IMR-90 (cell line): ENCODE measurements at regions not wholly inside any gene's neighbourhood (a gene's known extent, or its start where the extent isn't known, plus 50 kb on each side); places are given as distances from the start of the nearest gene placed in this dataset.

Source experiments
- ATAC-seq: fragments of 200-7000 bp; cut with Tn5 transposase; 2 replicates; pipeline ENCODE4 v1.9.1; 2020; ENCODE audit warnings: low read depth, mild to moderate bottlenecking, moderate library complexity
- BruUV-seq: library from RNA; stranded (reverse); fragments of 400-500 nt; replicated peaks from 2 replicates; lab custom pipeline; 2021; lab: Mats Ljungman, UMichigan
- CTCF ChIA-PET: fragments of 300-600 bp; formaldehyde crosslinking; extraction: SDS; loops from one replicate; lab custom pipeline; 2021; ENCODE audit warnings: antibody characterized with exemption; lab: Yijun Ruan, JAX
- POLR2A ChIA-PET: fragments of 300-600 bp; sonication (Branson Sonifier 250); formaldehyde crosslinking; loops from one replicate; lab custom pipeline; 2022; ENCODE audit warnings: antibody characterized with exemption; ENCODE audit not compliant: unreplicated experiment; lab: Charles Lee
- DNase-seq: peaks from one replicate; pipeline ENCODE4 v3.0.0; 2013
- H2AFZ ChIP-seq: replicated peaks from 2 replicates; pipeline ENCODE3; 2013; ENCODE audit warnings: low read length, mild to moderate bottlenecking; ENCODE audit not compliant: poor library complexity
- H2AK5ac ChIP-seq: 2 replicates; pipeline ENCODE4 v1.6.1; 2013; ENCODE audit warnings: low read depth, low read length, inconsistent platforms
- H2AK9ac ChIP-seq: replicated peaks from 2 replicates; pipeline ENCODE3; 2013; ENCODE audit warnings: mild to moderate bottlenecking, low read depth, low read length, moderate library complexity; ENCODE audit not compliant: poor library complexity
- H2BK120ac ChIP-seq: 2 replicates; pipeline ENCODE4 v1.6.1; 2013; ENCODE audit warnings: low read depth, low read length, inconsistent platforms
- H2BK15ac ChIP-seq: 3 replicates; pipeline ENCODE4 v1.6.1; 2013; ENCODE audit warnings: low read depth, low read length, inconsistent platforms
- H2BK20ac ChIP-seq: 2 replicates; pipeline ENCODE4 v1.6.1; 2013; ENCODE audit warnings: low read depth, mild to moderate bottlenecking, inconsistent platforms, low read length, moderate library complexity
- H2BK5ac ChIP-seq: 2 replicates; pipeline ENCODE4 v1.6.1; 2013; ENCODE audit warnings: mild to moderate bottlenecking, low read depth, low read length, inconsistent platforms; ENCODE audit not compliant: poor library complexity, severe bottlenecking
- H3K14ac ChIP-seq: replicated peaks from 2 replicates; pipeline ENCODE4 v1.6.1; 2013; ENCODE audit warnings: low read depth, low read length, inconsistent platforms
- H3K18ac ChIP-seq: 2 replicates; pipeline ENCODE4 v1.6.1; 2013; ENCODE audit warnings: low read depth, low read length, control low read depth
- H3K23ac ChIP-seq: 2 replicates; pipeline ENCODE4 v1.6.1; 2013; ENCODE audit warnings: low read depth, low read length, inconsistent platforms
- H3K27ac ChIP-seq: 2 replicates; pipeline ENCODE4 v1.5.1; 2013; ENCODE audit warnings: mild to moderate bottlenecking, control low read depth, low read length; ENCODE audit not compliant: insufficient read depth
- H3K27me3 ChIP-seq: 2 replicates; pipeline ENCODE4 v1.6.1; 2013; ENCODE audit warnings: low read length; ENCODE audit not compliant: control insufficient read depth, insufficient read depth
- H3K36me3 ChIP-seq: 2 replicates; pipeline ENCODE4 v1.6.1; 2013; ENCODE audit warnings: low read length, mixed read lengths; ENCODE audit not compliant: control insufficient read depth, insufficient read depth
- H3K4ac ChIP-seq: 2 replicates; pipeline ENCODE4 v1.6.1; 2013; ENCODE audit warnings: low read depth, low read length, inconsistent platforms
- H3K4me1 ChIP-seq: 2 replicates; pipeline ENCODE4 v1.6.1; 2013; ENCODE audit warnings: low read length, mixed read lengths; ENCODE audit not compliant: control insufficient read depth, insufficient read depth
- H3K4me2 ChIP-seq: 2 replicates; pipeline ENCODE4 v1.6.1; 2013; ENCODE audit warnings: low read depth, mild to moderate bottlenecking, control low read depth, low read length, moderate library complexity
- H3K4me3 ChIP-seq: 2 replicates; pipeline ENCODE4 v1.5.1; 2013; ENCODE audit warnings: low read depth, mild to moderate bottlenecking, control low read depth, low read length, moderate library complexity; ENCODE audit not compliant: insufficient read depth
- H3K56ac ChIP-seq: 2 replicates; pipeline ENCODE4 v1.6.1; 2013; ENCODE audit warnings: low read length, inconsistent platforms; ENCODE audit not compliant: insufficient read depth; ENCODE audit errors: extremely low read depth
- H3K79me1 ChIP-seq, 2 experiments: 2 replicates each; pipeline ENCODE4 v1.6.1; 2013; ENCODE audit warnings: low read length in 2 of 2, inconsistent platforms in 1 of 2, low read depth in 1 of 2
- H3K9ac ChIP-seq: 2 replicates; pipeline ENCODE4 v1.6.1; 2013; ENCODE audit warnings: low read depth, low read length, control low read depth
- H3K9me1 ChIP-seq: 2 replicates; pipeline ENCODE4 v1.6.1; 2013; ENCODE audit warnings: low read length, inconsistent platforms; ENCODE audit not compliant: insufficient read depth
- H3K9me3 ChIP-seq: 2 replicates; pipeline ENCODE4 v1.6.1; 2013; ENCODE audit warnings: low read length; ENCODE audit not compliant: control insufficient read depth, insufficient read depth
- H4K20me1 ChIP-seq: 2 replicates; pipeline ENCODE4 v1.6.1; 2013; ENCODE audit warnings: low read length, inconsistent platforms; ENCODE audit not compliant: insufficient read depth
- H4K5ac ChIP-seq: 2 replicates; pipeline ENCODE4 v1.6.1; 2013; ENCODE audit warnings: mild to moderate bottlenecking, low read depth, low read length, control low read depth
- H4K8ac ChIP-seq, 2 experiments: 2 replicates each; pipeline ENCODE4 v1.6.1; 2013; ENCODE audit warnings: low read depth in 2 of 2, low read length in 2 of 2, control low read depth in 1 of 2, inconsistent platforms in 1 of 2
- H4K91ac ChIP-seq: 2 replicates; pipeline ENCODE4 v1.6.1; 2013; ENCODE audit warnings: low read depth, low read length, inconsistent platforms; ENCODE audit not compliant: insufficient read depth
- CHD1 ChIP-seq: IDR thresholded peaks from 2 replicates; pipeline ENCODE4 v1.6.1; 2012; ENCODE audit warnings: low read depth, low read length, improper control_type of control experiment
- MAZ ChIP-seq: IDR thresholded peaks from 2 replicates; pipeline ENCODE4 v1.6.1; 2012; ENCODE audit warnings: low read depth, mild to moderate bottlenecking, low read length, improper control_type of control experiment, moderate library complexity, borderline replicate concordance
- NFE2L2 ChIP-seq: fragments of 150-350 bp; IDR thresholded peaks from 2 replicates; pipeline ENCODE4 v1.6.1; 2016; ENCODE audit warnings: low read depth, mild to moderate bottlenecking, low read length
- RFX5 ChIP-seq: IDR thresholded peaks from 2 replicates; pipeline ENCODE4 v1.8.0; 2012; ENCODE audit warnings: low read depth, mild to moderate bottlenecking, low read length, moderate library complexity
- WGBS, 2 experiments: methylation state at CpG; one replicate each; pipeline versions ENCODE4 v1.1.5 to v1.1.7; 2013; ENCODE audit warnings: missing lambda C conversion rate in 2 of 2; ENCODE audit not compliant: insufficient read length in 1 of 2; ENCODE audit errors: extremely low coverage in 2 of 2; 5-methylcytosine and 5-hydroxymethylcytosine counted together
- dilution Hi-C: fragments of 300-500 bp; cut with HindIII; formaldehyde crosslinking; loops from one replicate; pipeline ENCODE4 v1.14.3; 2018; ENCODE audit warnings: low sequenced_read_pairs; ENCODE audit not compliant: unreplicated experiment
- in situ Hi-C: fragments of 300-500 bp; cut with MboI; formaldehyde crosslinking; loops from 3 replicates; pipeline ENCODE4 v1.14.3; 2019; ENCODE audit warnings: low sequenced_read_pairs, inconsistent platforms, mixed read lengths
- intact Hi-C: fragments of 100-400 bp; cut with micrococcal nuclease; formaldehyde crosslinking; loops from 2 replicates; pipeline ENCODE4 v1.10.0; 2022
- TF ChIP-seq, protein P1 (sequence below): conservative IDR thresholded peaks from 2 replicates; pipeline ENCODE4 v1.5.1; 2012; ENCODE audit warnings: mild to moderate bottlenecking, low read depth, low read length, improper control_type of control experiment
- TF ChIP-seq, protein P2 (sequence below): fragments of 150-350 bp; IDR thresholded peaks from 2 replicates; pipeline ENCODE4 v1.6.1; 2017; ENCODE audit warnings: mild to moderate bottlenecking, antibody characterized with exemption, low read length, low read depth

DNA sequence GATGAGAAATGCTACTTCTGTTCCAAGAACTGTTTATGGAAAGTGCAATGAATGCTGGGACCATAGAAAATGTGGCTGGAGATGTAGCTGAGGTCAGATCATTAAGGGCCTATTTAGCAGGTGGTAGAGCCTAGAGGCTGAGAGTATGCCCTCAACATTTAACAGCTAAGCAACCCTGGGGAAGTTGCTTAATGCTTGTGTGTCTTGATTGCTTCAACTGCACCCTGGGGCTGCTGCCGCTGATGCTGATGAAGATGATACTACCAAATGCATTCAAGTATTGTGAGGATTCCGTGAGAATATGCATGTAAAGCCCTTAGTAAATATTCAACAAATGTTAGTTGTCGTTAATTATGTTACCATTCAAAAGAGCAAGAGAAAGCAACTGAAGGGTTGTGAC lies 273.2 kb downstream of the BCL11A start:
- H3K27ac ChIP-seq: no peak overlapping the region
- ATAC-seq: no peak

More for the DNA sequence above, 273.2 kb downstream of the BCL11A start:
- no peaks in the 10 kb centered on the region for H3K79me1 ChIP-seq
- H3K27me3 ChIP-seq: no peaks in the 10 kb centered on the region
- intact Hi-C loops (no loop called here), dilution Hi-C loops (no loop called here), in situ Hi-C loops (no loop called here)
- 80% methylated on average over 1 of the region's 3 CpGs; no CpG with 5 or more reads in 1 of the 2 experiments for WGBS, 2 experiments
- ChIA-PET POLR2A (no interaction called here), CTCF (no interaction called here)
- no peak overlapping the region for H2AFZ ChIP-seq
- no peaks in the 10 kb centered on the region for H3K36me3 ChIP-seq
- no peak overlapping the region for H2BK120ac ChIP-seq
- H3K4me3 ChIP-seq: no peak overlapping the region
- no peak for DNase-seq
- no peak overlapping the region for H3K14ac ChIP-seq
- no peak overlapping the region for H2BK15ac ChIP-seq
- no peak overlapping the region for H4K5ac ChIP-seq
- no peak overlapping the region for H2AK9ac ChIP-seq
- no peak overlapping the region for H4K8ac ChIP-seq
- H3K4ac ChIP-seq: no peak overlapping the region
- no peaks in the 10 kb centered on the region for H3K9me1 ChIP-seq
- no peak overlapping the region for H2BK5ac ChIP-seq
- H3K18ac ChIP-seq: no peak overlapping the region
- no peaks in the 10 kb centered on the region for H3K4me1 ChIP-seq
- H3K56ac ChIP-seq: no peak overlapping the region
- no peaks in the 10 kb centered on the region; the same call in 1 of the 2 replicates for H3K9me3 ChIP-seq
- TF ChIP-seq, protein P1, sequence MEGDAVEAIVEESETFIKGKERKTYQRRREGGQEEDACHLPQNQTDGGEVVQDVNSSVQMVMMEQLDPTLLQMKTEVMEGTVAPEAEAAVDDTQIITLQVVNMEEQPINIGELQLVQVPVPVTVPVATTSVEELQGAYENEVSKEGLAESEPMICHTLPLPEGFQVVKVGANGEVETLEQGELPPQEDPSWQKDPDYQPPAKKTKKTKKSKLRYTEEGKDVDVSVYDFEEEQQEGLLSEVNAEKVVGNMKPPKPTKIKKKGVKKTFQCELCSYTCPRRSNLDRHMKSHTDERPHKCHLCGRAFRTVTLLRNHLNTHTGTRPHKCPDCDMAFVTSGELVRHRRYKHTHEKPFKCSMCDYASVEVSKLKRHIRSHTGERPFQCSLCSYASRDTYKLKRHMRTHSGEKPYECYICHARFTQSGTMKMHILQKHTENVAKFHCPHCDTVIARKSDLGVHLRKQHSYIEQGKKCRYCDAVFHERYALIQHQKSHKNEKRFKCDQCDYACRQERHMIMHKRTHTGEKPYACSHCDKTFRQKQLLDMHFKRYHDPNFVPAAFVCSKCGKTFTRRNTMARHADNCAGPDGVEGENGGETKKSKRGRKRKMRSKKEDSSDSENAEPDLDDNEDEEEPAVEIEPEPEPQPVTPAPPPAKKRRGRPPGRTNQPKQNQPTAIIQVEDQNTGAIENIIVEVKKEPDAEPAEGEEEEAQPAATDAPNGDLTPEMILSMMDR: no peak
- TF ChIP-seq NFE2L2 (no peak), CHD1 (no peak), RFX5 (no peak), MAZ (no peak)
- TF ChIP-seq, protein P2, sequence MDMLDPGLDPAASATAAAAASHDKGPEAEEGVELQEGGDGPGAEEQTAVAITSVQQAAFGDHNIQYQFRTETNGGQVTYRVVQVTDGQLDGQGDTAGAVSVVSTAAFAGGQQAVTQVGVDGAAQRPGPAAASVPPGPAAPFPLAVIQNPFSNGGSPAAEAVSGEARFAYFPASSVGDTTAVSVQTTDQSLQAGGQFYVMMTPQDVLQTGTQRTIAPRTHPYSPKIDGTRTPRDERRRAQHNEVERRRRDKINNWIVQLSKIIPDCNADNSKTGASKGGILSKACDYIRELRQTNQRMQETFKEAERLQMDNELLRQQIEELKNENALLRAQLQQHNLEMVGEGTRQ: no peak
- no peak overlapping the region for H3K4me2 ChIP-seq
- no peak overlapping the region for H2BK20ac ChIP-seq
- no peak overlapping the region for H3K23ac ChIP-seq
- BruUV-seq: no TSS peak
- H2AK5ac ChIP-seq: no peak overlapping the region
- no peak overlapping the region for H3K9ac ChIP-seq
- no peaks in the 10 kb centered on the region for H4K20me1 ChIP-seq
- H4K91ac ChIP-seq: no peak overlapping the region
